ENCODE measurements at regions not wholly inside any gene's neighbourhood (a gene's known extent, or its start where the extent isn't known, plus 50 kb on each side); places are given as distances from the start of the nearest gene placed in this dataset.

DNA sequence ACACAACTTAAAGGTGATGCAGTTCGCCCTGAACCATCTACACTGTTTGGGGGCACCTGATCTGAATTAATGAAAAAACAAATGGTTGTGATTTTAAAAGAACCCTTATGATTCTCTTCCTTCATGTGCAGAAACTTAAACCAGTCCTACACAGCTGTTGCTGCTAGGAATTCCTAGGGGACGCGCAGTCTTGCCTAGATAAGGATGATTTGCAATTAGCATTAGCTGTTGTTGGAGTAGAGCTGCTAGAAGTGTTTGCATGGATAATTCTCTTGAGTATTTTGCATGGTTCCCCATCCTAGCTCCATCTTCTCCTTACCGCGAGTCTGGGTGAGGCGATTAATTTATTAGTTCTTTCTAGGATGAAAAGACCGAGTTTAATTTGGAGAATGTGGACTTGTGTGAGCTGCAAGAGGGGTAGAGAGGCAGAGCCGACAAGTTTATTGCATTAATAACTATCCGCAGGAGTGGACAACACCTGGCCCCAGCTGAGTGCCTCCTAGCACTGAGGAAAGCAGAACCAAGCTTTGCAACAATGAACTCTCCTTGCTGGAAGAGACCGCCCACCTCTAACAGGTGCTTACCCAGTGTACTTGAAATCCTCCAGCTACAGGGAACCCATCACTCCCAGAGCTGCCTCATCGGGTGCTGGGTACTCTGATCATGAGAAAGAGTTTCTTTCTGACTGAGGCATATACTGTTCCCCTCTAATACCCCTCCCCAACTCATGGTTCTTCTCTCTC is 75.0 kb upstream of the WNT7A start:
- DNase-seq, result no peak

DNA sequence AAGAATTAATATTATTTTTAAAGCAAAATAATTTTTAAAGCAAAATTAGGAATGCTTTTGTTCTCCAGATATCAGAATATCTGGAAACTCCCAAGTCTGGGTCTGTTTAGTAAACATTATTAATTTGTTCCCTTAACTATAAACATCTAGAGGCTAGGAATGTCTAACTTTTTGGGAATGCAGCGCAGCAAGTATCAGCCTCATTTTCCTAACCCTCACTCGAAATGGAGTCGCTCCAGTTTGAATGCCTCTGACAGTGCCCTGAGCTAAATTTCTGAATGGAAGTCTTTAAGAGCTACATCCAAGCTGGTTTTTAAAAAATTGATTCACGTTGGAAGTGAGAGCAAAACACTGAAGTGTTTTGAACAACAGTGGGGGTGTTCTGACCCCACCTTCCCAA is 74.4 kb upstream of the WNT7A start:
- no peak for DNase-seq

DNA sequence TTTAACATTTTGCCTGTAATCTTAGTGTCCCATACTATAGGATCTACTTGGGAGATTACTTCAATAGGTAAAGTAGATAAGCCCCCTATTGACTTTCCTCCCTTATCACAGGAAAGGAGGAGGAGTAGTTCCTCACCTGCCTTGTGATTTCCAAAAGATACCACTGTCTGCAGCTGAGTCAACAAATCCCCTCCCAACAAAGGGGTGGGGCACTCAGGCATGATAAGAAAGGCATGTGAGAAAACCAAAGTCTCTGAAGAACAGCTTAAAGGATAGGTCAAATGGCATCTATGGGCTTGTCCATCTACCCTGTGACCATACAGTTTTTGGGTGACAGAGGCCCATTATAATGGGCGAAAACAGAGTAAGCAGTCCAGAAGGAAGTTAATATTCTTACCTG is 71.3 kb upstream of the WNT7A start:
- DNase-seq, result no peak

DNA sequence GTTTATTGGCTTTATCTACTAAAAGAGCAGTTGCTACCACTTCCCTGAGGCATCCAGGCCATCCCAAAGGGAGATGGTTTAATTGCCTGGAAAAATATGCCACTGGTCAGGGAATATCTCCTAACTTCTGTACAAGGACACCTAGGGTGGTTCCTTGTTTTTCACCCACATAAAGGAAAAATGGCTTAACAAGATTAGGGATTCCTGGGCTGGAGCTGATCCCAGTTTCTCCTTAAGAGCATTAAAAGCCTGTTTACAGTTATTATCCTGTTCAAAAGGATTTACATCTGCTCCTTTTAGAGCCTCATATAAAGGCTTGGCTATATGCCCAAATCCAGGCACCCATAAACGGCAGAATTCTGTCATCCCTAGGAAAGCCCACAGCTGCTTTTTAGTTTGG is 70.2 kb upstream of the WNT7A start:
- DNase-seq, result no peak

DNA sequence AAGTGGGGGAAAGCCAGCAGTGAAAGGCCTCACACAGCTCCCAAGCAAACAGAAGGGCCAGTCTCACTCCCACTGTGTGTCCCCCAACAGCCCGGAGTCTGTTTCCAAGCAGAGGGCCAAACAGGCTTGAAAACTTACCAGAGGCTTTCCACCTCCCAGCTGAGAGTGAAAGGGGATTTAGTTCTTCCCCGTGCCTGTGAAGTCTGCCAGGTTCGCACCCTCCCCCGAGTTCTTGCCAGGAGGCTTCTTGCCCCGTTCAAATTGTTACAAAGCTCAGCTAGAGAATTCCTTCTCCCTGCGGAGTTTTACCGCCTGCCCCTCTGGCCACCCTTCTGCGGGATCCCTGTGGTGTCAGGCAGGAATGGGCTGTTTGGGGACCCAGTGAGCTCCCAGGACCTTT is 68.0 kb upstream of the WNT7A start:
- DNase-seq, result no peak

DNA sequence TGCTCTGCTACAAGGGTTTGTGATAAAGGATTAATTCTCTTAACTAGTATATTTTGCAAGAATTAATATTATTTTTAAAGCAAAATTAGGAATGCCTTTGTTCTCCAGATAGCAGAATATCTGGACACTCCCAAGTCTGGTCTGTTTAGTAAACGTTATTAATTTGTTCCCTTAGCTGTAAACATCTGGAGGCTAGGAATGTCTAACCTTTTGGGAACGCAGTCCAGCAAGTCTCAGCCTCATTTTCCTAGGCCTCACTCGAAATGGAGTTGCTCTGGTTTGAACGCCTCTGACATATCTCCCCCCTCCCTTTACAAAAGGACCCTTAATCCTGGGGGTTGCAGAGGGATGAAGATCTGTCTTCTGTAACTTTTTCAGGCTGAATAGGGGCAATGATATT is 59.3 kb upstream of the WNT7A start:
- DNase-seq, result no peak

DNA sequence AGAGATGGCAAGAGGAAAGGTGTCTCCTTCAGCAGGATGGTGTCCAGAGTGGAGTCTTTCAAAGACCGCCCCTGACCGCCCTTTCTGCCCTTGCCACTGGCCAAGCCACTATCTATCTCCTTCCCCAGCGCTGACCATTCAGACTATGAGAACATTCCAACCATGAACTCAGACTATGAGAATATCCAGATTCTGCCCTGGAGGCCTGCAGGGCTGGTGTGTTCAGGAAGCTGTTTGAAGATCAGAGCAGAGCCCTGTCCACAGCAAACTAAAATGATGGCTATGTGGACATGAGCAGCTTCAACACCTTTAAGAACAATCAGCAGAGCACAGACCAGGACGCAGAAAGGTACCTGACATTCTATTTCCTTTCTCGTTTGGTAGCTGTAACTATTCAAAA is 57.3 kb upstream of the WNT7A start:
- DNase-seq, result no peak

DNA sequence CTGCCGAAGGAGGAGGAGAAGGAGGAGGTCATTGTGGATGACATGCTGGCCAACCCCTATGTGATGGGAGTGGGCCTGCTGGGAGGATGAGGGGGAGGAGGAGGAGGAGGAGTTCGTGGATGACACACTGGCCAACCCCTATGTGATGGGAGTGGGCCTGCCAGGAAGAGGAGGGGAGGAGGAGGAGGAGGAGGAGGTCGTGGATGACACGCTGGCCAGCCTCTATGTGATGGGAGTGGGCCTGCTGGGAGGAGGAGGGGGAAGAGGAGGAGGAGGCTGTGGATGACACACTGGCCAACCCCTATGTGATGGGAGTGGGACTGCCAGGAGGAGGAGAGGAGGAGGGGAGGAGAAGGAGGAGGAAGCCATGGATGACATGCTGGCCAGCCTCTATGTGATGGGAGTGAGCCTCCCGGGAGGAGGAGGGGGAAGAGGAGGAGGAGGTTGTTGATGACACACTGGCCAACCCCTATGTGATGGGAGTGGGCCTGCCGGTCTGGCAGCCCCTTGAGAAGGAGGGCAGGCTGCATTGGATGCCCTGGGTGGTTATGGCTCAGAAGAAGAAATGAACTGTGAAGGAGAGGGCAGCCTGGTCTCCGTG is 55.7 kb upstream of the WNT7A start:
- DNase-seq, result no peak

DNA sequence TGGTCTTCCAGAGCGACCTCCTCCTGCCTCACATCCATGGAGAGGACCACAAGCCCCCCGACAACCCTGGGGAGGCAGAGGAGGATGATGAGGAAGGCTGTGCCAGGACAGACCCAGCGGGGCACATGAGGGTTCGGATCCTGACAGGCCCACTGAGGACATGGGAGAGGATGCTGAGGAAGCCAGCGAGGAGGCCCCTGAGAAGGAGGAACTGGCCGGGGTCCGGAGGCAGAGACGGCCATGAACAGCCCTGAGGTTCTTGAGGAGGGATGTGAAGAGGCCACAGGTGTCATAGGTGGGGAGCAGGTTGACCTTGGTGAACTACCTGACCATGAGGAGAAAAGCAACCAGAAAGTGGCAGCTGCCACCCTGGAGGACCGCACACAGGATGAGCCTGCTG is 54.9 kb upstream of the WNT7A start:
- no peak for DNase-seq

DNA sequence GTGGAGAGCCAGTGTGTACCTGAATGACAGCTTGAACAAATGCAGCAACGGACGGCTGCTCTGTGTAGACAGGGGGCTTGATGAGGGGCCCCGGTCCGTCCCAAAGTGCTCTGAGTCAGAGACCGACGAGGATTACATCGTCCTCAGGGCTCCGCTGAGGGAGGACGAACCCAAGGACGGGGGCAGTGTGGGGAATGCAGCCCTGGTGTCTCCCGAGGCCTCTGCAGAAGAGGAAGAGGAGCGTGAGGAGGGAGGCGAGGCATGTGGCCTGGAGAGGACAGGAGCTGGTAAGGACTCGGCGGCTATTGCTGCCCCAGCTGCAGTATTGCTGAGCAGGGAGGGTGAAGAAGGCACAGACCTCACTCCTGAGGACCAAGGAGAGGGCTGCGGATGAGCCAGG is 54.4 kb upstream of the WNT7A start:
- DNase-seq, result no peak

DNA sequence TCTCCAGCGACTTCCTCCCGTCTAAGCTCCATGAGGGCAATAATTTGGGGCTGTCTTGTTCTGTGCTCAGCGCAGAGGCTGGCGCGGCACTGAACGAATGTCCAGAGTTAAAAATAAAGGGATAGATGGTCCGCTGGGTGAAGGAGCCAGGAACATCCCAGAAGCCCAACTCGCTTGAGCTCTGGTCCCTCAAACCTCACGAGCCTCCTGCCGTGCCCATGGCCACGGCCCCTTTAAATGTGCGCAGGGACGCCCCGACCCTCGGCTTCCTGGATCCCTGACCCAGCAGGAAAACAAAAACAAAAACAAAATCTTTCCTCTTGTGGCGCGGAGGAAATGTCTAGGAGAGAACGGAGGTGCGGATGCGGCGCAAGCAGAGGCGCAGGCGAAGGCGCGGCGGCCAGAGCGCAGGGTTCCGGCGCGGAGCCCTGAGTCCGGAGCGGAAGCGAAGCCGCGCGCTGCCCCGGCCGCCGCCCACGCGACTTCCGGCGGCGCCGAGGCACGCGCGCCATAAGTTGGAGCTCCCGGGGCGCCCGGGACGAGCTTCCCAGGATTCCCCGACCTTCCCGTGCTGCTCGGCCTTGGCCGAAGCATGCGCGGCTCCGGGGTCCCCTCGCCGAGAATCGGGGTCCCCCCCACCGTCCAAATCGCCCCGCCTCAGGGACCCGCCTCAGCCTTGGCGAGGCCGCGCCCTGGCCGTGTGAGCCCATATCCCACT is 52.9 kb upstream of the WNT7A start:
- DNase-seq, result no peak

DNA sequence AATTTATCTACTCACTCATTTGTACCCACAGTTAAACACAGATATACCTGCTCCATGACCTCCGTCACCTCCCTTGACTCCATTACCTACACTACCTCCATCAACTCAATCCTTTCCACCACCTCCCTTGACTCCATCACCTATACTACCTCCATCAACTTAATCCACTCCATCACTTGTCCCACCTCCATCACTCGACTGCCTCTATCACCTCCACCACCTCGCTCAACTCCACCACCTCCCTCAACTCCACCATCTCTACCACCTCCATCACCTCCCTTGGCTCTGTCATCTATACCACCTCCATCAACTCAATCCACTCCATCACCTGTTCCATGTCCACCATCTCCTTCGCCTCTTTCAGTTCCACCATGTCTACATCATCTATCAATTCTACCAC is 51.3 kb upstream of the WNT7A start:
- DNase-seq, result no peak

All from HCEC 1CT (cell line).